ENCODE measurements at regions not wholly inside any gene's neighbourhood (a gene's known extent, or its start where the extent isn't known, plus 50 kb on each side); places are given as distances from the start of the nearest gene placed in this dataset.

- Mint-ChIP-seq H3K27me3 (ENCODE audit: unreplicated experiment) (no peaks in the 10 kb centered on the region), H3K9me3 (ENCODE audit: unreplicated experiment) (no peaks in the 10 kb centered on the region), H3K36me3 (ENCODE audit: low read depth, unreplicated experiment) (no peaks in the 10 kb centered on the region), H3K4me1 (ENCODE audit: unreplicated experiment) (no peaks in the 10 kb centered on the region), H3K4me3 (ENCODE audit: unreplicated experiment) (no peak overlapping the region), H3K27ac (ENCODE audit: unreplicated experiment) (no peak overlapping the region)
- TF ChIP-seq, protein P1, sequence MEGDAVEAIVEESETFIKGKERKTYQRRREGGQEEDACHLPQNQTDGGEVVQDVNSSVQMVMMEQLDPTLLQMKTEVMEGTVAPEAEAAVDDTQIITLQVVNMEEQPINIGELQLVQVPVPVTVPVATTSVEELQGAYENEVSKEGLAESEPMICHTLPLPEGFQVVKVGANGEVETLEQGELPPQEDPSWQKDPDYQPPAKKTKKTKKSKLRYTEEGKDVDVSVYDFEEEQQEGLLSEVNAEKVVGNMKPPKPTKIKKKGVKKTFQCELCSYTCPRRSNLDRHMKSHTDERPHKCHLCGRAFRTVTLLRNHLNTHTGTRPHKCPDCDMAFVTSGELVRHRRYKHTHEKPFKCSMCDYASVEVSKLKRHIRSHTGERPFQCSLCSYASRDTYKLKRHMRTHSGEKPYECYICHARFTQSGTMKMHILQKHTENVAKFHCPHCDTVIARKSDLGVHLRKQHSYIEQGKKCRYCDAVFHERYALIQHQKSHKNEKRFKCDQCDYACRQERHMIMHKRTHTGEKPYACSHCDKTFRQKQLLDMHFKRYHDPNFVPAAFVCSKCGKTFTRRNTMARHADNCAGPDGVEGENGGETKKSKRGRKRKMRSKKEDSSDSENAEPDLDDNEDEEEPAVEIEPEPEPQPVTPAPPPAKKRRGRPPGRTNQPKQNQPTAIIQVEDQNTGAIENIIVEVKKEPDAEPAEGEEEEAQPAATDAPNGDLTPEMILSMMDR (IDR thresholded peaks at IDR 0.05; ENCODE audit: unreplicated experiment): no peak
- no peak for DNase-seq (ENCODE audit: low spot score)
These were observed 551.8 kb upstream of the PABPC4L start for GRCh38 chr4:134753390-134753789.

- no peak overlapping the region for H3K27ac Mint-ChIP-seq (ENCODE audit: unreplicated experiment)
These were observed 545.7 kb upstream of the PABPC4L start for GRCh38 chr4:134747108-134747805.

GRCh38 chr4:134740290-134740689 lies 538.7 kb upstream of the PABPC4L start:
- Mint-ChIP-seq H3K36me3 (ENCODE audit: low read depth, unreplicated experiment) (no peaks in the 10 kb centered on the region), H3K9me3 (ENCODE audit: unreplicated experiment) (no peaks in the 10 kb centered on the region), H3K4me3 (ENCODE audit: unreplicated experiment) (no peak overlapping the region), H3K27me3 (ENCODE audit: unreplicated experiment) (peaks cover 2% of the 10 kb centered on the region), H3K27ac (ENCODE audit: unreplicated experiment) (no peak overlapping the region), H3K4me1 (ENCODE audit: unreplicated experiment) (no peaks in the 10 kb centered on the region)
- DNase-seq (ENCODE audit: low spot score): no peak
- TF ChIP-seq, protein P1 (IDR thresholded peaks at IDR 0.05; ENCODE audit: unreplicated experiment): no peak

More at GRCh38 chr4:134747108-134747805, 545.7 kb upstream of the PABPC4L start:
- H3K4me1 Mint-ChIP-seq (ENCODE audit: unreplicated experiment): no peaks in the 10 kb centered on the region
- no peak overlapping the region for H3K4me3 Mint-ChIP-seq (ENCODE audit: unreplicated experiment)
- no peaks in the 10 kb centered on the region for H3K27me3 Mint-ChIP-seq (ENCODE audit: unreplicated experiment)
- no peak for DNase-seq (ENCODE audit: low spot score)
- TF ChIP-seq, protein P1 (IDR thresholded peaks at IDR 0.05; ENCODE audit: unreplicated experiment): no peak
- no peaks in the 10 kb centered on the region for H3K9me3 Mint-ChIP-seq (ENCODE audit: unreplicated experiment)
- H3K36me3 Mint-ChIP-seq (ENCODE audit: low read depth, unreplicated experiment): no peaks in the 10 kb centered on the region

DNA sequence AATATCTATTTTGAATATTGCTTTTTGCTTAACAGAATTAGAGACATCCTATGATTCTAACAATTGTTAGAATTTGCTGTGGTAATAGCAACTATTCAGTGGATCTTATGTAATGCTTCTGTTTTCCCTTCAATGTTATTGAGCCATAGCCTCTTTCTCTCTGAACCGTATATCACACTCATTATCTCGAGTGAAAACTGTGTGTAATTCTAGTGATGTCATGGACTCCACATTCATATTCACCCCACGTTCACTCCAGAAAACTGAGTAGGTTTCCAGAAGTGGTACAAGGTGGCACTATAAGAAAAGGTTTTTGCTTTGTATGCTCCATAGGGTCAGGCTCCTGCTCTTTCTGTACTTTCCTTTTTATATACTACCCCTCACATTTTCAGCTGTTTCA lies 534.3 kb upstream of the PABPC4L start:
- no peaks in the 10 kb centered on the region for H3K27me3 Mint-ChIP-seq (ENCODE audit: unreplicated experiment)
- peaks cover 6% of the 10 kb centered on the region for H3K9me3 Mint-ChIP-seq (ENCODE audit: unreplicated experiment)
- H3K27ac Mint-ChIP-seq (ENCODE audit: unreplicated experiment): no peak overlapping the region
- TF ChIP-seq, protein P1 (IDR thresholded peaks at IDR 0.05; ENCODE audit: unreplicated experiment): no peak
- H3K4me3 Mint-ChIP-seq (ENCODE audit: unreplicated experiment): no peak overlapping the region
- H3K36me3 Mint-ChIP-seq (ENCODE audit: low read depth, unreplicated experiment): peaks cover 3% of the 10 kb centered on the region
- DNase-seq (ENCODE audit: low spot score): no peak
- H3K4me1 Mint-ChIP-seq (ENCODE audit: unreplicated experiment): no peaks in the 10 kb centered on the region

DNA sequence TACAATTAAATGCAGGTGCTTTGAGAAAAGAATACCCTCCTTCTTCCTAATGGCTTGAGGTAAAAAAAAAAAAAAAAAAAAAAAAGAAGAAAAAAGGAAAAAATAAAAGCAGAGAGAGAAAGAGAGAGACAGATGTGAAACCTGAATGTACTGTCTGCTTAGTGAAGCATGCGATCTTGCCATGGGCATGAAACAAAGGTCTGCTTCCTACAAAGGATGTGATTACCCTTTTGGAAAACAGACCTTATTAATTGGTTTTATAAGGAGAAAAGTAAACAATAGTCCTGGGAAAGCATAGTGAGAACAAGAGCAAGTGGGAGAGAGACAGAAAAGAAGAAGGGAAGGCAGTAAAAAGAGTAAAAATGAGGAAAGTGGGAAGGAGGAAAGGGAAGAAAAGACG lies 526.1 kb upstream of the PABPC4L start:
- TF ChIP-seq, protein P1 (IDR thresholded peaks at IDR 0.05; ENCODE audit: unreplicated experiment): no peak
- Mint-ChIP-seq H3K4me1 (ENCODE audit: unreplicated experiment) (peaks cover 2% of the 10 kb centered on the region), H3K36me3 (ENCODE audit: low read depth, unreplicated experiment) (peaks cover 3% of the 10 kb centered on the region), H3K27me3 (ENCODE audit: unreplicated experiment) (no peaks in the 10 kb centered on the region), H3K9me3 (ENCODE audit: unreplicated experiment) (peaks cover 6% of the 10 kb centered on the region), H3K27ac (ENCODE audit: unreplicated experiment) (no peak overlapping the region), H3K4me3 (ENCODE audit: unreplicated experiment) (no peak overlapping the region)
- DNase-seq (ENCODE audit: low spot score): no peak

All from endothelial cell (in vitro differentiated cells).